Gastroesophageal sphincter (tissue), 4 donors: ENCODE measurements at regions not wholly inside any gene's neighbourhood (a gene's known extent, or its start where the extent isn't known, plus 50 kb on each side); places are given as distances from the start of the nearest gene placed in this dataset.
"Not testable (repeated sequence)": the region's sequence is repeated elsewhere in the genome, so short reads cannot be mapped to it uniquely, and the experiment has no call there.

Experiments used
- ATAC-seq: fragments of 150-250 bp; one replicate; pipeline ENCODE4 v1.9.1; 2016; ENCODE audit warnings: mild to moderate bottlenecking, moderate library complexity
- H3K27ac ChIP-seq, 4 donors: fragments of 200-600 bp; sonication (generic) in 3 of 4; 1 replicate in 3 of 4; 2 replicates in 1 of 4; pipeline ENCODE4 v1.5.1; 2016 to 2019
- H3K27me3 ChIP-seq: fragments of 200-600 bp; sonication (generic); one replicate; pipeline ENCODE4 v1.5.1; 2019
- H3K36me3 ChIP-seq, 2 donors: fragments of 200-600 bp; sonication (generic); one replicate each; pipeline ENCODE4 v1.5.1; 2019; ENCODE audit warnings: control low read depth in 1 of 2
- H3K4me1 ChIP-seq, 3 donors: fragments of 200-600 bp; sonication (generic); 1 replicate in 2 of 3; 2 replicates in 1 of 3; pipeline ENCODE4 v1.5.1; 2016 to 2019; ENCODE audit warnings: control low read depth in 2 of 3
- H3K4me3 ChIP-seq, 2 donors: fragments of 200-600 bp; sonication (generic); one replicate each; pipeline ENCODE4 v1.5.1; 2019; ENCODE audit warnings: mild to moderate bottlenecking in 1 of 2, moderate library complexity in 1 of 2
- H3K9me3 ChIP-seq, 3 donors: fragments of 200-600 bp; sonication (generic); one replicate each; pipeline ENCODE4 v1.5.1; 2017 to 2019; ENCODE audit warnings: control low read depth in 2 of 3
- CTCF ChIP-seq, 4 experiments: fragments of 200-600 bp in 2 of 4; fragments of 450-650 bp in 2 of 4; sonication (generic) in 1 of 4; IDR thresholded peaks; one replicate each; pipeline ENCODE4 v1.5.1; 2017 to 2019; ENCODE audit warnings: antibody characterized with exemption in 4 of 4, mild to moderate bottlenecking in 2 of 4, moderate library complexity in 2 of 4
- EP300 ChIP-seq: sonication (generic); formaldehyde crosslinking; IDR thresholded peaks from one replicate; pipeline ENCODE4 v1.6.1; 2017; ENCODE audit warnings: antibody characterized with exemption, mild to moderate bottlenecking
- POLR2A ChIP-seq, 2 donors: fragments of 450-650 bp; IDR thresholded peaks; one replicate each; pipeline ENCODE4 v1.6.1; 2017; ENCODE audit warnings: antibody characterized with exemption in 2 of 2, mild to moderate bottlenecking in 2 of 2, moderate library complexity in 1 of 2
- POLR2AphosphoS5 ChIP-seq: sonication (generic); formaldehyde crosslinking; IDR thresholded peaks from one replicate; pipeline ENCODE4 v1.6.1; 2017; ENCODE audit warnings: antibody characterized with exemption
- WGBS, 2 donors: methylation state at CpG; one replicate each; pipeline ENCODE4 v1.1.5; 2018; ENCODE audit warnings: low coverage in 1 of 2; 5-methylcytosine and 5-hydroxymethylcytosine counted together

- TF ChIP-seq POLR2A (IDR thresholded peaks at IDR 0.05): no peak
- no peak for TF ChIP-seq EP300
- no peak for TF ChIP-seq CTCF (IDR thresholded peaks at IDR 0.05)
- TF ChIP-seq POLR2AphosphoS5: no peak
Observed at GRCh38 chr21:8993943-8994639, 1527.3 kb upstream of the TPTE start.

GRCh38 chr21:8994640-8995511, 1526.5 kb upstream of the TPTE start:
- Histone ChIP-seq H3K9me3 (peaks cover 0 to 11% (median 2%) of the 10 kb centered on the region in 3 donors), H3K36me3 (peaks cover 0 to 11% of the 10 kb centered on the region in 2 donors), H3K27me3 (peaks cover 53% of the 10 kb centered on the region), H3K4me3 (no peak overlapping the region), H3K4me1 (peaks cover 0 to 4% (median 0%) of the 10 kb centered on the region in 3 donors), H3K27ac (no peak overlapping the region)
- TF ChIP-seq CTCF (IDR thresholded peaks at IDR 0.05): no peak
- TF ChIP-seq POLR2AphosphoS5: no peak
- TF ChIP-seq POLR2A (IDR thresholded peaks at IDR 0.05): no peak
- TF ChIP-seq EP300: no peak
- WGBS, 2 donors: 29 to 34% methylated on average over 7 of the region's 7 CpGs
- ATAC-seq: no peak

More at GRCh38 chr21:8993943-8994639, 1527.3 kb upstream of the TPTE start:
- ATAC-seq: no peak
- Histone ChIP-seq H3K27ac (no peak overlapping the region), H3K9me3 (peaks cover 0 to 11% (median 4%) of the 10 kb centered on the region in 3 donors), H3K27me3 (peaks cover 61% of the 10 kb centered on the region), H3K36me3 (peaks cover 0 to 11% of the 10 kb centered on the region in 2 donors), H3K4me1 (peaks cover 0 to 4% (median 0%) of the 10 kb centered on the region in 3 donors), H3K4me3 (no peak overlapping the region)
- WGBS, 2 donors: 40 to 44% methylated on average over 7 of the region's 7 CpGs

- H3K36me3 ChIP-seq: peaks cover 0 to 11% of the 10 kb centered on the region in 2 donors
- 27 to 46% methylated on average over 1 of the region's 1 CpG for WGBS, 2 donors
Observed at GRCh38 chr21:8996487-8996968, 1524.9 kb upstream of the TPTE start.

GRCh38 chr21:8997011-8997440, 1524.4 kb upstream of the TPTE start:
- peaks cover 0 to 21% (median 11%) of the 10 kb centered on the region in 3 donors for H3K9me3 ChIP-seq
- TF ChIP-seq POLR2A (IDR thresholded peaks at IDR 0.05) (no peak), CTCF (IDR thresholded peaks at IDR 0.05) (no peak), POLR2AphosphoS5 (no peak), EP300 (no peak)
- peaks cover 0 to 4% (median 0%) of the 10 kb centered on the region in 3 donors for H3K4me1 ChIP-seq
- peaks cover 36% of the 10 kb centered on the region for H3K27me3 ChIP-seq
- 47 to 48% methylated on average over 1 of the region's 1 CpG for WGBS, 2 donors
- peaks cover 0 to 11% of the 10 kb centered on the region in 2 donors for H3K36me3 ChIP-seq
- H3K27ac ChIP-seq: no peak overlapping the region
- no peak overlapping the region for H3K4me3 ChIP-seq
- no peak for ATAC-seq

More at GRCh38 chr21:8996487-8996968, 1524.9 kb upstream of the TPTE start:
- H3K27ac ChIP-seq, ATAC-seq, H3K4me3 ChIP-seq, H3K4me1 ChIP-seq: not testable (repeated sequence)
- H3K27me3 ChIP-seq: peaks cover 37% of the 10 kb centered on the region
- peaks cover 0 to 16% (median 11%) of the 10 kb centered on the region in 3 donors for H3K9me3 ChIP-seq

- H3K27ac ChIP-seq, H3K4me1 ChIP-seq, H3K4me3 ChIP-seq, ATAC-seq: not testable (repeated sequence)
- Histone ChIP-seq H3K9me3 (peaks cover 0 to 21% (median 11%) of the 10 kb centered on the region in 3 donors), H3K27me3 (peaks cover 31% of the 10 kb centered on the region), H3K36me3 (peaks cover 0 to 11% of the 10 kb centered on the region in 2 donors)
- 29 to 32% methylated on average over 4 of the region's 4 CpGs for WGBS, 2 donors
Observed at GRCh38 chr21:8997443-8998390, 1523.7 kb upstream of the TPTE start.

GRCh38 chr21:8998480-8998879, 1522.9 kb upstream of the TPTE start:
- ATAC-seq, H3K27ac ChIP-seq, H3K4me3 ChIP-seq, H3K36me3 ChIP-seq, H3K4me1 ChIP-seq: not testable (repeated sequence)
- H3K9me3 ChIP-seq: peaks cover 0 to 21% (median 11%) of the 10 kb centered on the region in 3 donors
- peaks cover 28% of the 10 kb centered on the region for H3K27me3 ChIP-seq
- WGBS, 2 donors: 35 to 63% methylated on average over 1 of the region's 1 CpG
